Neuronal stem cell (in vitro differentiated cells): ENCODE measurements at regions not wholly inside any gene's neighbourhood (a gene's known extent, or its start where the extent isn't known, plus 50 kb on each side); places are given as distances from the start of the nearest gene placed in this dataset.

Source experiments
- DNase-seq: peaks from one replicate; pipeline ENCODE4 v3.0.0-alpha.2; 2013; ENCODE audit warnings: low spot score
- H2AFZ ChIP-seq: one replicate; pipeline ENCODE4 v1.6.1; 2013; ENCODE audit warnings: mild to moderate bottlenecking, low read length, inconsistent platforms
- H2AK5ac ChIP-seq: 2 replicates; pipeline ENCODE4 v1.6.1; 2013; ENCODE audit warnings: low read depth, mild to moderate bottlenecking, inconsistent platforms, low read length, moderate library complexity, mixed read lengths
- H2BK120ac ChIP-seq: 2 replicates; pipeline ENCODE4 v1.6.1; 2013; ENCODE audit warnings: low read depth, mild to moderate bottlenecking, inconsistent platforms, low read length, moderate library complexity, mixed read lengths
- H2BK12ac ChIP-seq: one replicate; pipeline ENCODE4 v1.6.1; 2013; ENCODE audit warnings: low read length, inconsistent platforms
- H2BK15ac ChIP-seq: 2 replicates; pipeline ENCODE4 v1.6.1; 2013; ENCODE audit warnings: mild to moderate bottlenecking, low read length, inconsistent platforms, mixed read lengths
- H2BK5ac ChIP-seq: one replicate; pipeline ENCODE4 v1.6.1; 2013; ENCODE audit warnings: inconsistent platforms, mild to moderate bottlenecking, low read length, moderate library complexity
- H3K14ac ChIP-seq: one replicate; pipeline ENCODE4 v1.6.1; 2013; ENCODE audit warnings: low read length, inconsistent platforms
- H3K18ac ChIP-seq: 2 replicates; pipeline ENCODE4 v1.6.1; 2013; ENCODE audit warnings: low read length, inconsistent platforms
- H3K23ac ChIP-seq: 2 replicates; pipeline ENCODE4 v1.6.1; 2013; ENCODE audit warnings: low read depth, mild to moderate bottlenecking, mixed read lengths, low read length, inconsistent platforms; ENCODE audit not compliant: poor library complexity
- H3K27ac ChIP-seq: replicated peaks from 3 replicates; pipeline ENCODE4 v1.5.1; 2013; ENCODE audit warnings: low read length, inconsistent platforms
- H3K27me3 ChIP-seq, 3 experiments: 2 replicates each; pipeline ENCODE4 v1.6.1; 2013; ENCODE audit warnings: low read length in 3 of 3, mild to moderate bottlenecking in 2 of 3, inconsistent platforms in 1 of 3, low read depth in 1 of 3, mixed read lengths in 1 of 3, moderate library complexity in 1 of 3; ENCODE audit not compliant: control insufficient read depth in 3 of 3, insufficient read depth in 3 of 3
- H3K36me3 ChIP-seq, 2 donors: replicated peaks in 1 of 2; 2 replicates each; pipeline ENCODE4 v1.6.1; 2013; ENCODE audit warnings: low read length in 2 of 2; ENCODE audit not compliant: control insufficient read depth in 2 of 2, insufficient read depth in 2 of 2
- H3K4ac ChIP-seq: 2 replicates; pipeline ENCODE4 v1.6.1; 2013; ENCODE audit warnings: inconsistent platforms, mild to moderate bottlenecking, low read length, moderate library complexity
- H3K4me1 ChIP-seq, 2 donors: 1 replicate in 1 of 2; 2 replicates in 1 of 2; pipeline ENCODE4 v1.6.1; 2013; ENCODE audit warnings: low read length in 2 of 2, low read depth in 1 of 2; ENCODE audit not compliant: control insufficient read depth in 2 of 2, insufficient read depth in 1 of 2
- H3K4me2 ChIP-seq: one replicate; pipeline ENCODE4 v1.6.1; 2013; ENCODE audit warnings: mild to moderate bottlenecking, low read length, inconsistent platforms; ENCODE audit not compliant: insufficient read depth, poor library complexity, severe bottlenecking
- H3K4me3 ChIP-seq, 2 donors: 2 replicates each; pipeline ENCODE4 v1.5.1; 2013; ENCODE audit warnings: low read length in 2 of 2, mild to moderate bottlenecking in 2 of 2, inconsistent platforms in 1 of 2, moderate library complexity in 1 of 2
- H3K79me1 ChIP-seq: one replicate; pipeline ENCODE4 v1.6.1; 2013; ENCODE audit warnings: low read depth, mild to moderate bottlenecking, inconsistent platforms, low read length, moderate library complexity
- H3K9ac ChIP-seq: one replicate; pipeline ENCODE4 v1.6.1; 2013; ENCODE audit warnings: mild to moderate bottlenecking, low read depth, low read length, inconsistent platforms; ENCODE audit not compliant: poor library complexity
- H3K9me3 ChIP-seq, 2 donors: replicated peaks in 1 of 2; 2 replicates each; pipeline versions ENCODE3 to v1.6.1; 2013; ENCODE audit warnings: low read length in 2 of 2, mild to moderate bottlenecking in 2 of 2, inconsistent platforms in 1 of 2, low read depth in 1 of 2, mixed read lengths in 1 of 2, moderate library complexity in 1 of 2; ENCODE audit not compliant: control insufficient read depth in 2 of 2, insufficient read depth in 1 of 2
- H4K8ac ChIP-seq: one replicate; pipeline ENCODE4 v1.6.1; 2013; ENCODE audit warnings: low read depth, mild to moderate bottlenecking, inconsistent platforms, low read length, moderate library complexity
- H4K91ac ChIP-seq: one replicate; pipeline ENCODE4 v1.6.1; 2013; ENCODE audit warnings: low read length, low read depth, mild to moderate bottlenecking, inconsistent platforms; ENCODE audit not compliant: poor library complexity
- WGBS, 2 donors: extraction: QIAGEN DNeasy Blood & Tissue Kit; methylation state at CpG; one replicate each; pipeline ENCODE4 v1.1.7; 2013; ENCODE audit warnings: missing lambda C conversion rate in 2 of 2, mixed read lengths in 1 of 2; ENCODE audit not compliant: insufficient read length in 2 of 2, insufficient replicate concordance in 1 of 2; ENCODE audit errors: extremely low coverage in 2 of 2; 5-methylcytosine and 5-hydroxymethylcytosine counted together

DNA sequence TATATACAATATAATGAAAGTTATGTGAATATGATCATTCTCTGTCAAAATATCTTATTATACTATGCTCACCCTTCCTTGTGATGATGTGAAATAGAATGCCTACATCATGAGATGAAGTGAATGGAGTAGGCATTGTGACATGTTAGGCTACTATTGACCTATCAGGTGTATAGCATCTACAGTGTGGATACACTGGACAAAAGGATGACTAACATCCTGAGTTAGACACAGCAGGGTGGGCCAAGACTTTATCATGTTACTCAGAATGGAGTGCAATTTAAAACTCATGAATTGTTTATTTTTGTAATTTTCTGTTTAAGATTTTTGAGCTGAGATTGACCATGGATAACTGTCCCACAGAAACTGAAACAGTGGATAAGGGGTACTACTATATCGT, 53.4 kb upstream of the NAV3 start:
- Histone ChIP-seq H3K9me3 (no peaks in the 10 kb centered on the region), H3K4me3 (no peak overlapping the region), H3K27me3 (no peaks in the 10 kb centered on the region), H3K4me2 (no peak overlapping the region), H3K27ac (no peak overlapping the region), H2AK5ac (no peak overlapping the region), H3K4me1 (no peaks in the 10 kb centered on the region), H3K23ac (no peak overlapping the region), H3K4ac (no peak overlapping the region), H4K8ac (no peak overlapping the region), H2AFZ (no peak overlapping the region), H3K79me1 (no peaks in the 10 kb centered on the region), H3K36me3 (no peaks in the 10 kb centered on the region), H3K14ac (no peak overlapping the region), H2BK120ac (no peak overlapping the region), H2BK15ac (no peak overlapping the region), H3K9ac (no peak overlapping the region), H3K18ac (no peak overlapping the region), H4K91ac (no peak overlapping the region), H2BK12ac (no peak overlapping the region), H2BK5ac (no peak overlapping the region)
- DNase-seq = no peak
- WGBS, 2 donors = no CpG with 5 or more reads among the region's 1 CpG

DNA sequence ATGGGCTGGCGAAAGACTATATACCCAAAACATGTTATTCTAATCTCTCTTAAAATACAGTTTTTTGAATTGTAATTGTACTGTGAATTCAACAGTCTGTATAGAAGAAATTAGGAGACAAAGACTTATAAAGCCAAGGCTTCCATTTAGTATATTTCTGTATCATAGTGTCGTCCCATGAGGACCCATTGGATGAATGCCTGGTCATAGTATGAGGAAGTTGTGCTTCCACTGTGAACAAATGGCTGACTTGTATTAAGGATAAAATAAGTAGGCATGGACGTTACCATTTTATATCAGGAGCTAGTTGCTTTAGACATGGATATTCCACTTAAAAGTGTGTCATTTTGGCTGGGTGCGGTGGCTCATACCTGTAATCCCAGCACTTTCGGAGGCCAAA, 55.9 kb upstream of the NAV3 start:
- no peak overlapping the region for H2AK5ac ChIP-seq
- WGBS, 2 donors = no CpG with 5 or more reads among the region's 5 CpGs

DNA sequence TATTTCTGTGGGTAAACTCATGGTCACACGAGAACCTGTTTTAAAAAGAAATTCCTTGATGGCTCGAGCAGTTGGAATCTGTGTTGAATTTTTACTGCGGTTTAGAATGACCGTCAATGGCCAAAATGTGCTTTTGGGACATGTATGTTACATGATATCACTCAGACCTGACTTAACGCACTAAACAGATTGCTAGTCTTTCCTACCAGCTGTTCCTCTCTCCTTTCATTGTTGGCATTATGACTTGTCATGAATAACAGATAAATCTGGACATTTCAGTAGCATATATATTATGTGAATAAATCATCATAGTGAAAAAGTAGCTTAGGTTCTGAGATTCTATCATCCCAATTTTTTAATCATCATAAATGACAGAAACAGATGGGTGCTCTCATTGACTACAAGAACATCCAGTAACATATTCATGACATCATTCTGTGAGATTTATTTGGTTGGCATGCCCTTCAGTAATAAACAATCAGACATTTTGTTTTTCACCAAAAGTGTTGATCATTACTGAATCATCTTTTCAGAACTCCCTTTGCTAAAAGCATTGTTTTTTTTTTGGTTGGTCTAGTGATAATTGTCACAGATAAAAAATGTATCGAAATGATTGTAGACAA, 57.9 kb upstream of the NAV3 start:
- DNase-seq = no peak
- Histone ChIP-seq H3K4ac (no peak overlapping the region), H3K18ac (no peak overlapping the region), H3K4me3 (no peak overlapping the region), H3K4me2 (no peak overlapping the region), H3K4me1 (no peaks in the 10 kb centered on the region), H2BK120ac (no peak overlapping the region), H2AK5ac (no peak overlapping the region), H3K36me3 (no peaks in the 10 kb centered on the region), H2BK12ac (no peak overlapping the region), H3K14ac (no peak overlapping the region), H3K79me1 (no peaks in the 10 kb centered on the region), H3K27ac (no peak overlapping the region), H3K9me3 (peaks cover 0 to 1% of the 10 kb centered on the region in 2 donors), H2BK5ac (no peak overlapping the region), H3K9ac (no peak overlapping the region), H4K8ac (no peak overlapping the region), H2BK15ac (no peak overlapping the region), H3K27me3 (no peaks in the 10 kb centered on the region), H2AFZ (no peak overlapping the region), H4K91ac (no peak overlapping the region), H3K23ac (no peak overlapping the region)
- WGBS, 2 donors = no CpG with 5 or more reads among the region's 6 CpGs

More for the DNA sequence above, 55.9 kb upstream of the NAV3 start:
- H3K18ac ChIP-seq = no peak overlapping the region
- H4K8ac ChIP-seq = no peak overlapping the region
- H3K4me2 ChIP-seq = no peak overlapping the region
- no peaks in the 10 kb centered on the region for H3K27me3 ChIP-seq
- no peak overlapping the region for H3K4ac ChIP-seq
- H3K27ac ChIP-seq = no peak overlapping the region
- no peak overlapping the region for H3K23ac ChIP-seq
- H2BK12ac ChIP-seq = no peak overlapping the region
- no peaks in the 10 kb centered on the region for H3K79me1 ChIP-seq
- H4K91ac ChIP-seq = no peak overlapping the region
- H2AFZ ChIP-seq = no peak overlapping the region
- no peak overlapping the region for H3K9ac ChIP-seq
- H3K4me1 ChIP-seq = no peaks in the 10 kb centered on the region
- H2BK5ac ChIP-seq = no peak overlapping the region
- no peak overlapping the region for H2BK15ac ChIP-seq
- DNase-seq = no peak
- no peak overlapping the region for H3K14ac ChIP-seq
- no peak overlapping the region for H2BK120ac ChIP-seq
- H3K9me3 ChIP-seq = no peaks in the 10 kb centered on the region
- H3K4me3 ChIP-seq = no peak overlapping the region
- H3K36me3 ChIP-seq = no peaks in the 10 kb centered on the region

DNA sequence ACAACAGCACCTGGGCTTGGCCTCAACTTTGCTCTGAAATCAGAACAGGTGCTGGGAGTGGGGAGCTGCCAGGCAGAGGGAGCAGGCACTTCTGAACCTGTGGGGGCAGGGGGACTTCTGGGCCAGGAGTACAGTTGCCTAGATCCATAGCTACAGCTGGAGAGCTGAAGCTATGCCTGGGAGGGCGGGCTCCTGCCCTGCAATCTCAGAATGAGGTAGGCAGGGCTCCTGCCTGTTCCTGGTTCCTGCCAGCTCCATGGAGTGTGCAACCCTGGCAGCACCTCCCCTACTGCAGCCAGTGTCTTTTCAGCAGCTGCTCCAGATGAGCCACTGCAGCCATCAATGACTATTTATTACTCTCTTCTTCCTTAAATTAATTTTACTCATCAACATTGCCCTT, 62.1 kb upstream of the NAV3 start:
- no peak overlapping the region for H2AFZ ChIP-seq
- H4K8ac ChIP-seq = no peak overlapping the region
- H3K4me3 ChIP-seq = no peak overlapping the region
- H3K9me3 ChIP-seq = peaks cover 3 to 9% of the 10 kb centered on the region in 2 donors
- no CpG with 5 or more reads among the region's 1 CpG for WGBS, 2 donors
- no peak overlapping the region for H2BK5ac ChIP-seq
- no peak overlapping the region for H2BK15ac ChIP-seq
- no peak overlapping the region for H2AK5ac ChIP-seq
- H3K4ac ChIP-seq = no peak overlapping the region
- H3K9ac ChIP-seq = no peak overlapping the region
- no peak overlapping the region for H3K23ac ChIP-seq
- H3K36me3 ChIP-seq = no peaks in the 10 kb centered on the region
- H4K91ac ChIP-seq = no peak overlapping the region
- H2BK12ac ChIP-seq = no peak overlapping the region
- H3K14ac ChIP-seq = no peak overlapping the region
- H3K79me1 ChIP-seq = no peaks in the 10 kb centered on the region
- H2BK120ac ChIP-seq = no peak overlapping the region
- H3K4me1 ChIP-seq = no peaks in the 10 kb centered on the region
- H3K27me3 ChIP-seq = no peaks in the 10 kb centered on the region
- H3K27ac ChIP-seq = no peak overlapping the region
- peak overlapping the region; percentile 11 for H3K18ac ChIP-seq
- no peak overlapping the region for H3K4me2 ChIP-seq
- DNase-seq = no peak
